ENCODE measurements at regions not wholly inside any gene's neighbourhood (a gene's known extent, or its start where the extent isn't known, plus 50 kb on each side); places are given as distances from the start of the nearest gene placed in this dataset.
A peak's percentile ranks its signal among the peaks of the same experiment; 100 is the strongest.

DNA sequence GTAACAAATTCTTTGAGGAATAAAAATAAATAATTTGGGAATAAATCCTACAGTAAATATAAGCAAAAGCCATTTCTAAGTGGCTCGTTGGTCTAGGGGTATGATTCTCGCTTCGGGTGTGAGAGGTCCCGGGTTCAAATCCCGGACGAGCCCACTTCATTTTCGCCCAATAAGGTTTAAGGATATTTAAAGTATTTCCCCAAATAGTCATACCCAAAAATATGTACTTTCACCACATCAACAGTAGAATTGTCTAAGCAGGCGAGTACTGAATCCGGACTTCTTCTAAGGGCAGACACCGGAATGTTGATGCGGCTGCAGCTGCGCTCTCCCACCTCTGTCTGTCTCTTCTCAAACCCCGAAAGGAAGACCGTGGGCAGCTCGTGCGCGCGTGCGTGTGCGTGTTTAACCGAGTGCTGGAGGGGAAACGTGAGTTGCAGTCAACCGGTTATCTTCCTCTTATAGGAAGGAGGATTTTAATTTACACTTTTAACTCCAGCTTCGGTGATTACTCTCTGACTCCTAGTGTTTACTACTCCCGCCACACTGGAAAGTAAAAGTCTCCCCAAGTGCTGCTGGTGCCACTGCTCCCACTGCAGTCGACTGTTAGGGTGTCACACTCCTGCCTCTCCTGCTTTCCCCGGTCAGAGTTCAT is 155.7 kb upstream of the PRSS16 start:
- BruUV-seq (replicated peaks): no TSS peak

More for the DNA sequence above, 155.7 kb upstream of the PRSS16 start:
- Histone ChIP-seq H3K56ac (ENCODE audit: extremely low read depth, insufficient read depth, low read length) (no peak overlapping the region), H3K79me1 (ENCODE audit: low read depth in 1 of 2, low read length in 2 of 2) (no peaks in the 10 kb centered on the region), H2BK120ac (ENCODE audit: low read depth, low read length) (no peak overlapping the region), H3K4me3 (ENCODE audit: insufficient read depth, low read depth, low read length) (peak overlapping the region; percentile 33), H3K9ac (ENCODE audit: low read depth, low read length) (peak overlapping the region; percentile 49), H4K5ac (ENCODE audit: low read depth, low read length) (no peak overlapping the region), H2BK15ac (ENCODE audit: low read depth, low read length) (no peak overlapping the region), H2AFZ (replicated peaks; ENCODE audit: low read length, poor library complexity) (peak overlapping the region; percentile 83), H3K36me3 (ENCODE audit: control insufficient read depth, insufficient read depth, low read length) (no peaks in the 10 kb centered on the region), H2BK20ac (ENCODE audit: low read depth, low read length) (no peak overlapping the region), H3K9me3 (ENCODE audit: control insufficient read depth, insufficient read depth, low read length) (no peaks in the 10 kb centered on the region), H2AK9ac (replicated peaks; ENCODE audit: low read depth, low read length, poor library complexity) (no peak overlapping the region), H3K14ac (replicated peaks; ENCODE audit: low read depth, low read length) (peak overlapping the region; percentile 38; the same call in 1 of the 2 replicates), H3K18ac (ENCODE audit: low read depth, low read length) (no peak overlapping the region), H3K27ac (ENCODE audit: insufficient read depth, low read length) (no peak overlapping the region), H3K27me3 (ENCODE audit: control insufficient read depth, insufficient read depth, low read length) (no peaks in the 10 kb centered on the region), H4K8ac (ENCODE audit: low read depth in 2 of 2, low read length in 2 of 2) (no peak overlapping the region), H3K4ac (ENCODE audit: low read depth, low read length) (no peak overlapping the region), H4K91ac (ENCODE audit: insufficient read depth, low read depth, low read length) (no peak overlapping the region), H3K9me1 (ENCODE audit: insufficient read depth, low read length) (no peaks in the 10 kb centered on the region), H2BK5ac (ENCODE audit: low read depth, low read length, poor library complexity, severe bottlenecking) (no peak overlapping the region), H4K20me1 (ENCODE audit: insufficient read depth, low read length) (no peaks in the 10 kb centered on the region), H3K4me1 (ENCODE audit: control insufficient read depth, insufficient read depth, low read length) (no peaks in the 10 kb centered on the region; the same call in 1 of the 2 replicates), H3K4me2 (ENCODE audit: low read depth, low read length) (peak overlapping the region; percentile 80), H2AK5ac (ENCODE audit: low read depth, low read length) (no peak overlapping the region), H3K23ac (ENCODE audit: low read depth, low read length) (peak overlapping the region; percentile 31; the same call in 1 of the 2 replicates)
- DNase-seq: peak; percentile 95
- in situ Hi-C loops (cut with MboI; ENCODE audit: low sequenced_read_pairs): no loop called here
- intact Hi-C loops (cut with micrococcal nuclease): no loop called here
- dilution Hi-C loops (cut with HindIII; ENCODE audit: low sequenced_read_pairs, unreplicated experiment): no loop called here
- peak; percentile 99 for ATAC-seq (ENCODE audit: low read depth)
- POLR2A ChIA-PET (ENCODE audit: unreplicated experiment): no interaction called here
- WGBS, 2 experiments (ENCODE audit: extremely low coverage in 2 of 2, insufficient read length in 1 of 2): 0% methylated on average over 1 of the region's 27 CpGs; no CpG with 5 or more reads in 1 of the 2 experiments
- TF ChIP-seq CHD1 (IDR thresholded peaks at IDR 0.05; ENCODE audit: low read depth, low read length) (no peak), RAD21 (IDR thresholded peaks at IDR 0.05; ENCODE audit: low read length) (no peak), FOS (IDR thresholded peaks at IDR 0.05; ENCODE audit: low read depth, low read length) (peak; percentile 83), BHLHE40 (IDR thresholded peaks at IDR 0.05; ENCODE audit: low read depth, low read length) (peak; percentile 97), CEBPB (IDR thresholded peaks at IDR 0.05; ENCODE audit: low read depth, low read length) (no peak)
- TF ChIP-seq, protein P1, sequence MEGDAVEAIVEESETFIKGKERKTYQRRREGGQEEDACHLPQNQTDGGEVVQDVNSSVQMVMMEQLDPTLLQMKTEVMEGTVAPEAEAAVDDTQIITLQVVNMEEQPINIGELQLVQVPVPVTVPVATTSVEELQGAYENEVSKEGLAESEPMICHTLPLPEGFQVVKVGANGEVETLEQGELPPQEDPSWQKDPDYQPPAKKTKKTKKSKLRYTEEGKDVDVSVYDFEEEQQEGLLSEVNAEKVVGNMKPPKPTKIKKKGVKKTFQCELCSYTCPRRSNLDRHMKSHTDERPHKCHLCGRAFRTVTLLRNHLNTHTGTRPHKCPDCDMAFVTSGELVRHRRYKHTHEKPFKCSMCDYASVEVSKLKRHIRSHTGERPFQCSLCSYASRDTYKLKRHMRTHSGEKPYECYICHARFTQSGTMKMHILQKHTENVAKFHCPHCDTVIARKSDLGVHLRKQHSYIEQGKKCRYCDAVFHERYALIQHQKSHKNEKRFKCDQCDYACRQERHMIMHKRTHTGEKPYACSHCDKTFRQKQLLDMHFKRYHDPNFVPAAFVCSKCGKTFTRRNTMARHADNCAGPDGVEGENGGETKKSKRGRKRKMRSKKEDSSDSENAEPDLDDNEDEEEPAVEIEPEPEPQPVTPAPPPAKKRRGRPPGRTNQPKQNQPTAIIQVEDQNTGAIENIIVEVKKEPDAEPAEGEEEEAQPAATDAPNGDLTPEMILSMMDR (conservative IDR thresholded peaks at IDR 0.05; ENCODE audit: low read depth, low read length): no peak; the same call in 1 of the 2 replicates
- CTCF ChIA-PET: interaction anchor here (0.8 kb wide), 1 partner anchor 496 kb away, joined by 3 read pairs; no protein-coding TSS in a partner anchor

Measured in IMR-90 (cell line).